SKM-1 treated with dmso at 0.1 percent for 144 hours (cell line): ENCODE measurements at regions not wholly inside any gene's neighbourhood (a gene's known extent, or its start where the extent isn't known, plus 50 kb on each side); places are given as distances from the start of the nearest gene placed in this dataset.
A peak's percentile ranks its signal among the peaks of the same experiment; 100 is the strongest.
"Not testable (repeated sequence)": the region's sequence is repeated elsewhere in the genome, so short reads cannot be mapped to it uniquely, and the experiment has no call there.

Source experiments
- DNase-seq: peaks from one replicate; lab custom pipeline; 2025; ENCODE audit not compliant: unreplicated experiment; lab: John Stamatoyannopoulos, UW

GRCh38 chr12:73186272-73186671 lies 914.1 kb downstream of the TRHDE start:
- no peak for DNase-seq

DNA sequence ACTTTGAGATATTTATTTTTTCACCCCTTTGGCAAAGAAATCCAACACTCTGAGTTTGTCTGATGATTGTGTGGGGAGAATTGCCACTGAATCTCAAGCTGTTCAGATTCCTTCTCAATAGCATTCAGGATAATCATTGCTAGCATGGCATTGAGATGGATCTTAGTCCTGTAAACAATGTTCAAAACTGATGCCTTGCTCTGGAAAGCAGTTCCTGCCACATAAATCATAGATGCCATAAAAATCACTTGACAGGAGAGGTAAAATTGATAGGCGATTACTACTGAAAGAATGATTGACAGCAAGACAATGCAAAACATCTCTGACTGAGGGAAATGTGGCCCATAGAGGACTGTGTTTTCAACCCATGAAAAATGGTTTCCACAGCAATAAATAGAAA lies 915.6 kb downstream of the TRHDE start:
- DNase-seq = no peak

DNA sequence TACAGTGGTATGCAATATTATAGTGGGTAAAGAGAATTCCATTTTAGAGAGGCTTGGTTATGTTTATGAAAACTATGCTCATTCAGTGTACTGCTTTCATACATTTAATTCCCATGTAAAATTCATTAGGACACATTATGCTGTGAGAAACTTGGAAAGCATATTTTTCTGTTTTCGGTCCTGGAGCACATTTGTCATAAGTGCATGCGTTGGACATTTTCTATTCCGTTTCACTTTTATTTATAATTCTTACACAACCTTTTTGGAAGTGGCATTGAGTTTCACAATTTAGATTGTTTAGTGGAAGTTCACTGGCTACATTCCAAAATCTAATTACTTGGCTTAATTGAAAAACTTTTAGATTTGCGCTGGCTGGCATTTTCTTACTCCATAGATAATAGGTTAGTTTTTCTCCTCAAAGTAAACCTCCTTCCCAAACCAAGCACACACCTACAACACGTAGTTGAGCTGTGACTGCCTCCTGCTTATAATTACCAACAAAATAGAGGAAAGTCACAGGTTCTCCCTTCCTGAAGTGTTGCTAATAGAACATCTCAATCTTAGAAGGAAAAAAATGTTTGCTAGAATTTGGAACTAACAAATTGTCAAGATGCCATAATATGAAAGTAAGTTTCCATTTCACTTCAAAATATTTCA lies 938.5 kb downstream of the TRHDE start:
- no peak for DNase-seq

DNA sequence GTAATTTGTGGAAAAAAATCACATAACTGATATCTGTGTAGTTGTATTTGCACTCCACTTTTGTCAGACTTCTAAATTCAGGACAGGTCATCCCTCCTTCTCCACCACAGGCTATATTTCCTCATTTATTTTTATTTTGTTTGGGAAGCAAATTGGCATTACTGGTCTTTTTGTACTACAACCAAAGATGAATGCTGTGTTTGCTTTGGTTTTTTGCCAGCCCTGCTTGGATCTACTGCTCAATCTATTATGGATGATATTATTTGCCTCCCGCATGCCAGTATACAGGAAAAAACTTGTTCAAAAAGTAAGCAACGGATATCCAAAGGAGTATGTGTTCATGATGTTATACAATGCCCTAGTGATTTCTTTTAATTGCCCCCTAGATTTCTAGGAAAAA lies 948.8 kb downstream of the TRHDE start:
- DNase-seq = no peak

DNA sequence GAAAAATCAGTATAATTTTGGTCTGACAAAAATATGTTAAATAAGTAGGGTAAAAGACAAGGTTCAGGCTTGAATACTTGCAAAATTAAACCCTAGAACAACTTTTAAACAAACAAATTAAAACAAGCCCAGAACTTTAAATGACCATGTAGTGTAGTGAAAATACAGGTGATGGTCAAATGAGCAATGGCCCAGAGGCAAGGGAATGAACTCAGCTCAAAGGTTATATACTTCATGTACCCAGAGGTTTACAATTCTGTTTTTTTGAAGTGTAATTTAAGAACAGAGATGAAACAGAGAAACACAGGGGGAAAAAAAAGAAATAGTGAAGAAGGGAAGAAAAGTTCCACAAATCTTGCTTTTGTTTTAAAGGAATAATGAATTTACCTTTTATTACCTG lies 949.2 kb downstream of the TRHDE start:
- DNase-seq = no peak

DNA sequence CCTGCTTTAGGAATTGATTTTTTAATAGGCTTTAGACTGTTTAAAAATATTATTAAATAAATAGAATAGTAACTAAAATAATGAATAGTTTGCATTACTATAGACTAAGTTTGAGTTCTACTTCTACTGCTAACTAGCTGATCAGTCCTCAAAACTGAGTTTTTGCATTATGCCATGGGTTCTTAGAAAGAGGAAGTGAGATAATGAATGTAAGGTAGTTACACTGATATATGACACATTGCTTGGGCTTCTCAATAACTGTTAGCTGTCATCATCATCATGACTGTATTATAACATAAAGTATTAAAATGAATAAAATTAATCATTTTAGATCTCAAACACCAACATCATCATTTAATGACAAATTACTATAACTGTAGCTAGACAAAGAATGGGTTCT lies 949.7 kb downstream of the TRHDE start:
- peak; percentile 2 for DNase-seq

DNA sequence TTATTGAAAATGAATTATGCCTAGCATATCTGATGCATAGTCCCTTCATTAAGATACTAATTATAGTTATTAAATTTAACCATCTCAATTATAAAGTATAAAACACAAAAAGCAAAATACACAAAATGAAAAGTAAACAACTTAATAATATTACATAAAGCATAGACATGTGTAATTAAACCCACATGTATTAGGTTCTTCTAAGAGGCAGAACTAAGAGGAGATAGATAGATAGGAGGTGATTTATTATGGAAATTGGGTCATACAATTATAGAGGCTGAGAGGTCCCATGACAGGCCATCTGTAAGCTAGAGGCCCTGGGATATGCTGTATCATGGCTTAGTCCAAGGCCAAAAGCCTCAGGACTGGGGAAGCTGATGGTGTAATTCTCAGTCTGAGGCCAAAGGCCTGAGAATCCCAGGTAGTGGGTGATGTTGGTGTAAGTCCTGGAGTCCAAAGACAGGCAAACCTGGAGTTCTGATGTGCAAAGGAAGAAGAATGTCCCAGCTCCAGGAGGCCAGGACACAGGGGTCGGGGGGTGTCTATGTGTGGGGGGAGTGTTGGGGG lies 953.3 kb downstream of the TRHDE start:
- no peak for DNase-seq

- no peak for DNase-seq
Observed at GRCh38 chr12:73225941-73226340, 953.8 kb downstream of the TRHDE start.

GRCh38 chr12:73226593-73226992 lies 954.4 kb downstream of the TRHDE start:
- no peak for DNase-seq

GRCh38 chr12:73228828-73229227 lies 956.7 kb downstream of the TRHDE start:
- DNase-seq = not testable (repeated sequence)

GRCh38 chr12:73235387-73235786 lies 963.2 kb downstream of the TRHDE start:
- no peak for DNase-seq

DNA sequence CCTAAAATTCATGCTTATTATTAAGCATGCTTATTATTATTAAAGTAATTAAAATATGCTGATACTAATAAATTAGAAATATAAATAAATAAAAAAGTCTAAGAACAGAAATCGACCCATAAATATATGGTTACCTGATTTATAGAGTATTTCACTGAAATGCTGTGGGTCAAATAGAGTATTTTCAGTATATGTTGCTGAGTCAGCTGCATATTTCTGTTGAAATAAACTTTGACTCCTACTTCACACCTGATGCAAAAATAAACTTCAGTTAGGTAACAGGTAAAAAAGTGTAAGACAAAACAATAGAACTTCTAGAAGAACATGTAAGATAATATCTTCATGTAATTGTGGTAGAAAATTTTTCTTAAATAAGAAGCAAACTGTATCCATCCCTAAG lies 967.9 kb downstream of the TRHDE start:
- DNase-seq = no peak

DNA sequence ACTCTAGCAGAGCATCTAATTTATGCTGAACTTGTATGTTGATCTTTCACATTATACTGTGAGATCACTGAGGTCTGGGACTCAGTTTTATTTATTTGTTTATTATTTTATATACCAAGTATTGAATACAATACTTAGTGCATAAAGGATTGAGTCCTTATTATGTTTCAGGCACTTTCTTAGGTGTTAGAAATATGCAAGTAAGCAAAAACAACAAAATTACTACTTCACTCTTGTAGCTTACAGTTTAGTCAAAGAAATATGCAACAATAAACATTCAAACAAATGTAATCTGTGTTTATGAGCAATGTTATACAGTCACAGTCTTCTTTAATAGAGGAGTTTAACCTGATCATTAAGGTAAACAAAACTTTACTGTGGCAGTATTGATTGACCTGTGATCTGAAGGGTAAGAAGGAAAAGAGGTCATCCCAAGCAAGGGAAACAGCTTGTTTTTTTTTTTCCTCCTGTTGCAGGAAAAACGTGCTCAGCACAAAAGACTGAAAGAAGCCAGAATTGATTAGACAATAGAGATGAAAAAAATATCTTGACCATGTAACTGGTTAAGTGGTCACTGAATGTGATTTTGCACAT lies 990.7 kb downstream of the TRHDE start:
- DNase-seq = no peak

DNA sequence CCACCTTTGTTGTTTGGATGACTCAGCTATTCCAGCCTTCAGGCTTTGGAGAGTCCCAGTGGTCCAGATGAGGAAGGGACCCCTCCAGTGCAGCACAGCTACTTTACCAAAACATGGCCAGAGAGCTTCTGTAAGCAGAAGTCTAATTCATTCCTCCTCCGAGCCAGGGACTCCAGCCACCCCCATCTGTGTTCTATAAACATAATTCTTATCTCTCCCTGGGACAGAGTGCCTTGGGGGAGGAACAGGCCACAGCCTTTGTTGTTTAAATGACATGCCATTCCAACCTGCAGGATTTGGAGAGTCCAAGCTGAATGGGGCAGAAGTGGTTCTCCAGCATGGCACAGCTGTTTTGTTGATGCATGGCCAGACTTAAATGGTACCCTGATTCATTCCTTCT lies 994.0 kb downstream of the TRHDE start:
- no peak for DNase-seq

GRCh38 chr12:73274976-73275375 lies 1002.8 kb downstream of the TRHDE start:
- DNase-seq = no peak

DNA sequence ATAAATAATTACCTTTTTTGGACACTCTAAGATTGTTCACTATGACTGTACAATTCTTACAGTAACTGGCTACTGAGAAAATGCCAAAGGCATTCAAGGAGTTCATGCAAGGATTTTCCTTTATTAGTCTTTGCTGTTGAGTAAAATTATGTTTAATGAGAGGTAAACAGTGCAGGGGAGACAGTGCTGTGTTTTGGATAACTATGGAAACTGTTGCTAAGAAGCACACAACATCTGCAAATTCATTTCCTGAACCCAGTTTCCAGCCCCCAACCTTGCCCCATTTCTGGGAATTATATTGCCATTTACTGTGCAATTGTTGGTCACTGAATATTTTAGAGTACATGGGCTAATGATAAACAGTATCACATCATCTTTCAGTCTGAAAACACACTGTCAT lies 1005.8 kb downstream of the TRHDE start:
- DNase-seq = no peak

GRCh38 chr12:73301530-73301929 lies 1029.4 kb downstream of the TRHDE start:
- DNase-seq = no peak

GRCh38 chr12:73307260-73307659 lies 1035.1 kb downstream of the TRHDE start:
- DNase-seq = no peak

DNA sequence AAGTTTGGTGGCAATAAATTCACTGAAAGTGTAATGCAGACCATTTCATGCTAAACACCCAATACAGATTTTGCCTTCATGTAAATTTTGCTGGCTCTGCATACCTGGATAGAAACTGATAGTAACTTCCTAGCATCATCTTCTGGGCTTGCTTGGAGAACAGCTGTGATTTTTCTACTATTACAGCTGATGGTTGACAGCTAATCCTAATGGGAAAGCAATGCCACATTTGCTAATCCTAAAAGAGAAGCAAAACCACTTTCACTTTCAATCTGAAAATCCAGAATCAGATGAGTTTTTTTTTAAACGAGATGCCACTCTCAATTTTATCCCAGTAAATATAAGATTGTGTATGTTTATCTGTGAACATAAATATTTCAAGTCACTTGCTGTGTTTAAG lies 1035.9 kb downstream of the TRHDE start:
- no peak for DNase-seq

- no peak for DNase-seq
Observed at GRCh38 chr12:73308747-73309146, 1036.6 kb downstream of the TRHDE start.

DNA sequence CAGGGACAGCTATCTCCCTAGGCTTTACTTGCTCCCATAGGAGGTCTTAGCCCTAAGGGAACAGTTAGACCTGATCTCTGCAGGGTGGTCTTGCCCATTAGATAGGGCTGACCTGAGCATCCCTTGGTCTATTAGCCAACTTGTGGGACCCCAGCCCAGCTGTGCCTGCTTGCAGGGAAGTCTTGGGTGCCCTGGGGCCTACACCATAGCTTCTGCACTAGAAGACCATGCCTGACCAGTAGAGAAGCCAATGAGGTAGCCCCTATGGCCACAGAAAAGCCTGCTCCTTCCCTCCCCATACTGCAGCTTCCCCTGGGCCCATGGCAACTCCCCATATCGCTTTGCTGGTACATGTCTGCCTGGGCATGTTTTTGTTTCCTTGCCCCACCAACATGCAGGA lies 1049.1 kb downstream of the TRHDE start:
- DNase-seq = no peak

GRCh38 chr12:73321776-73322175 lies 1049.6 kb downstream of the TRHDE start:
- no peak for DNase-seq
